Testis (tissue), 2 donors: ENCODE measurements at regions not wholly inside any gene's neighbourhood (a gene's known extent, or its start where the extent isn't known, plus 50 kb on each side); places are given as distances from the start of the nearest gene placed in this dataset.

ENCODE experiments used
- CTCF ChIP-seq, 3 experiments: fragments of 450-650 bp in 2 of 3; fragments of 200-600 bp in 1 of 3; sonication (generic) in 1 of 3; IDR thresholded peaks; one replicate each; pipeline ENCODE4 v1.5.1; 2016 to 2019; ENCODE audit warnings: antibody characterized with exemption in 3 of 3, mild to moderate bottlenecking in 2 of 3, moderate library complexity in 1 of 3
- POLR2A ChIP-seq: fragments of 450-650 bp; IDR thresholded peaks from one replicate; pipeline ENCODE4 v1.6.1; 2017; ENCODE audit warnings: antibody characterized with exemption, mild to moderate bottlenecking, moderate library complexity

GRCh38 chr17:13086142-13086769 is 68.4 kb upstream of the ELAC2 start:
- TF ChIP-seq CTCF (IDR thresholded peaks at IDR 0.05) = no peak
- TF ChIP-seq POLR2A = no peak
